ENCODE measurements at regions not wholly inside any gene's neighbourhood (a gene's known extent, or its start where the extent isn't known, plus 50 kb on each side); places are given as distances from the start of the nearest gene placed in this dataset.

DNA sequence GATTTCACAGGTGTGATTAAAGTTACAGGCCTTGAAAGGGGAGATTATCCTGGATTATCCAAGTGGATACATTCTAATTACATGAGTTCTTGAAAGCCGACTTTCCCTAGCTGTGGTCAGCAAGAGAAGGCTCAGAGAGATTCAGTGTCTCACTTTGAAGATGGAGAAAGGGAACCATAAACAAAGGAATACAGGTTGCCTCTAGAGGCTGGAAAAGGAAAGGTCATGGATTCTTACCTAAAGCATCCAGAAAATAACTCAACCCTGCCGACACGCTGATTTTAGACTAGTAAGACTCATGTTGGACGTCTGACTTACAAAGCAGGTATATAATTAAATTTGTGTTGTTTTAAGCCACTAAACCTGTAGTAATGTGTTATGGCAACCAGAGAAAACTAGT, 1095.7 kb upstream of the ZEB2 start:
- H3K27ac ChIP-seq (replicated peaks) = no peak overlapping the region
- TF ChIP-seq POLR2AphosphoS5 (IDR thresholded peaks at IDR 0.05; ENCODE audit: low read depth) (no peak), CTCF (IDR thresholded peaks at IDR 0.05; ENCODE audit: insufficient read depth, low read length) (no peak), GABPA (IDR thresholded peaks at IDR 0.05; ENCODE audit: low read depth) (no peak), SPI1 (IDR thresholded peaks at IDR 0.05; ENCODE audit: borderline replicate concordance, low read depth) (no peak)
- TF ChIP-seq, protein P1, sequence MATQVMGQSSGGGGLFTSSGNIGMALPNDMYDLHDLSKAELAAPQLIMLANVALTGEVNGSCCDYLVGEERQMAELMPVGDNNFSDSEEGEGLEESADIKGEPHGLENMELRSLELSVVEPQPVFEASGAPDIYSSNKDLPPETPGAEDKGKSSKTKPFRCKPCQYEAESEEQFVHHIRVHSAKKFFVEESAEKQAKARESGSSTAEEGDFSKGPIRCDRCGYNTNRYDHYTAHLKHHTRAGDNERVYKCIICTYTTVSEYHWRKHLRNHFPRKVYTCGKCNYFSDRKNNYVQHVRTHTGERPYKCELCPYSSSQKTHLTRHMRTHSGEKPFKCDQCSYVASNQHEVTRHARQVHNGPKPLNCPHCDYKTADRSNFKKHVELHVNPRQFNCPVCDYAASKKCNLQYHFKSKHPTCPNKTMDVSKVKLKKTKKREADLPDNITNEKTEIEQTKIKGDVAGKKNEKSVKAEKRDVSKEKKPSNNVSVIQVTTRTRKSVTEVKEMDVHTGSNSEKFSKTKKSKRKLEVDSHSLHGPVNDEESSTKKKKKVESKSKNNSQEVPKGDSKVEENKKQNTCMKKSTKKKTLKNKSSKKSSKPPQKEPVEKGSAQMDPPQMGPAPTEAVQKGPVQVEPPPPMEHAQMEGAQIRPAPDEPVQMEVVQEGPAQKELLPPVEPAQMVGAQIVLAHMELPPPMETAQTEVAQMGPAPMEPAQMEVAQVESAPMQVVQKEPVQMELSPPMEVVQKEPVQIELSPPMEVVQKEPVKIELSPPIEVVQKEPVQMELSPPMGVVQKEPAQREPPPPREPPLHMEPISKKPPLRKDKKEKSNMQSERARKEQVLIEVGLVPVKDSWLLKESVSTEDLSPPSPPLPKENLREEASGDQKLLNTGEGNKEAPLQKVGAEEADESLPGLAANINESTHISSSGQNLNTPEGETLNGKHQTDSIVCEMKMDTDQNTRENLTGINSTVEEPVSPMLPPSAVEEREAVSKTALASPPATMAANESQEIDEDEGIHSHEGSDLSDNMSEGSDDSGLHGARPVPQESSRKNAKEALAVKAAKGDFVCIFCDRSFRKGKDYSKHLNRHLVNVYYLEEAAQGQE (IDR thresholded peaks at IDR 0.05; ENCODE audit: insufficient replicate concordance, low read depth) = no peak
- no peaks in the 10 kb centered on the region for H3K27me3 ChIP-seq (ENCODE audit: insufficient read depth, poor library complexity, severe bottlenecking)
- no peak for DNase-seq (ENCODE audit: low read depth in 1 of 2, low spot score in 1 of 2)
- H3K4me3 ChIP-seq (replicated peaks; ENCODE audit: insufficient read depth, low read length) = no peak overlapping the region

GRCh38 chr2:145609951-145610350, 1090.0 kb upstream of the ZEB2 start:
- H3K27ac ChIP-seq (replicated peaks) = no peak overlapping the region
- DNase-seq (ENCODE audit: low read depth in 1 of 2, low spot score in 1 of 2) = no peak
- no peaks in the 10 kb centered on the region for H3K27me3 ChIP-seq (ENCODE audit: insufficient read depth, poor library complexity, severe bottlenecking)
- TF ChIP-seq SPI1 (IDR thresholded peaks at IDR 0.05; ENCODE audit: borderline replicate concordance, low read depth) (no peak), POLR2AphosphoS5 (IDR thresholded peaks at IDR 0.05; ENCODE audit: low read depth) (no peak), GABPA (IDR thresholded peaks at IDR 0.05; ENCODE audit: low read depth) (no peak), CTCF (IDR thresholded peaks at IDR 0.05; ENCODE audit: insufficient read depth, low read length) (no peak)
- TF ChIP-seq, protein P1 (IDR thresholded peaks at IDR 0.05; ENCODE audit: insufficient replicate concordance, low read depth) = no peak
- H3K4me3 ChIP-seq (replicated peaks; ENCODE audit: insufficient read depth, low read length) = no peak overlapping the region

DNA sequence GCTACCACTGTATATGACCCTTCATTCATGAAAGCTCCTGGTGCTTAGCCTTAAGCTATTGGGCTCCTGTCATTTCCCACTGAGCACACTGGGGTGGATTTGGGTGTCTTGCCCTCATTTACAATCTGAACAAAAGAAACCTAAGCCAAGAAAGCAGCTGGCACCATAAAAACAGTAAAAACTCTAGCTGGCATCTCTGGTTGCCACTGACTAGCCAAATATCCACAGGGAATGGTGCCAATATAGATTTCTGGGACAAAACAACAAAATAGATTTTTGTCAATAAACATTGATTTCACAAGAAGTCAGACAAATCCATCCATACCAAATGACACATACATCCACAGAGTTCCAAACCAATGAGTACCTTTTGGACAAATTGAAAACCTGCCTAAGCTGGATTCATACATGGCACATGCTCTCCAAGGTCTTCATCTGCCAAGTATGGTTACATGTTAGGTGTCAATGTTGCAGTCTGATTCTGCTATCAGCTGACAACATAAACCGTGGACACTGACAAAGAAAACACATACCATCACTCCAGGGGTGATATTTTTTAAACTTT, 1081.5 kb upstream of the ZEB2 start:
- TF ChIP-seq CTCF (IDR thresholded peaks at IDR 0.05; ENCODE audit: insufficient read depth, low read length) (no peak), POLR2AphosphoS5 (IDR thresholded peaks at IDR 0.05; ENCODE audit: low read depth) (no peak), GABPA (IDR thresholded peaks at IDR 0.05; ENCODE audit: low read depth) (no peak), SPI1 (IDR thresholded peaks at IDR 0.05; ENCODE audit: borderline replicate concordance, low read depth) (no peak)
- TF ChIP-seq, protein P1 (IDR thresholded peaks at IDR 0.05; ENCODE audit: insufficient replicate concordance, low read depth) = no peak
- no peak for DNase-seq (ENCODE audit: low read depth in 1 of 2, low spot score in 1 of 2)
- no peaks in the 10 kb centered on the region for H3K27me3 ChIP-seq (ENCODE audit: insufficient read depth, poor library complexity, severe bottlenecking)

More for the DNA sequence above, 1081.5 kb upstream of the ZEB2 start:
- Histone ChIP-seq H3K4me3 (replicated peaks; ENCODE audit: insufficient read depth, low read length) (no peak overlapping the region), H3K27ac (replicated peaks) (no peak overlapping the region)

Measured in HL-60 (cell line).